Left ventricle myocardium inferior (tissue), 1 donor: ENCODE measurements at regions not wholly inside any gene's neighbourhood (a gene's known extent, or its start where the extent isn't known, plus 50 kb on each side); places are given as distances from the start of the nearest gene placed in this dataset.

Source experiments
- DNase-seq: peaks from one replicate; pipeline ENCODE4 v3.0.0-alpha.2; 2020
- H3K27ac ChIP-seq: fragments of 200-600 bp; replicated peaks from 2 replicates; pipeline ENCODE4 v1.8.0; 2021
- H3K27me3 ChIP-seq: fragments of 200-600 bp; 2 replicates; pipeline ENCODE4 v1.8.0; 2021; ENCODE audit warnings: low read depth
- H3K36me3 ChIP-seq: fragments of 200-600 bp; 2 replicates; pipeline ENCODE4 v1.8.0; 2021
- H3K4me1 ChIP-seq: fragments of 200-600 bp; 2 replicates; pipeline ENCODE4 v1.8.0; 2021
- H3K4me3 ChIP-seq: fragments of 200-600 bp; 2 replicates; pipeline ENCODE4 v1.8.0; 2021; ENCODE audit warnings: mild to moderate bottlenecking, moderate library complexity
- H3K9me3 ChIP-seq: fragments of 200-600 bp; replicated peaks from 2 replicates; pipeline ENCODE4 v1.8.0; 2021
- intact Hi-C: fragments of 100-400 bp; cut with micrococcal nuclease; formaldehyde crosslinking; loops from one replicate; pipeline ENCODE4 v1.11.0; 2022
- TF ChIP-seq, protein P1 (sequence below): fragments of 200-600 bp; IDR thresholded peaks from 2 replicates; pipeline ENCODE4 v1.8.0; 2021; ENCODE audit warnings: antibody characterized with exemption, mild to moderate bottlenecking, borderline replicate concordance
- donor health status: DM: no; HTN: yes; CAD: no; lungs with severe emphysema.

- H3K4me3 ChIP-seq, result no peak overlapping the region
- H3K4me1 ChIP-seq, result no peaks in the 10 kb centered on the region
- no peak for DNase-seq
- no peaks in the 10 kb centered on the region for H3K27me3 ChIP-seq
- TF ChIP-seq, protein P1, sequence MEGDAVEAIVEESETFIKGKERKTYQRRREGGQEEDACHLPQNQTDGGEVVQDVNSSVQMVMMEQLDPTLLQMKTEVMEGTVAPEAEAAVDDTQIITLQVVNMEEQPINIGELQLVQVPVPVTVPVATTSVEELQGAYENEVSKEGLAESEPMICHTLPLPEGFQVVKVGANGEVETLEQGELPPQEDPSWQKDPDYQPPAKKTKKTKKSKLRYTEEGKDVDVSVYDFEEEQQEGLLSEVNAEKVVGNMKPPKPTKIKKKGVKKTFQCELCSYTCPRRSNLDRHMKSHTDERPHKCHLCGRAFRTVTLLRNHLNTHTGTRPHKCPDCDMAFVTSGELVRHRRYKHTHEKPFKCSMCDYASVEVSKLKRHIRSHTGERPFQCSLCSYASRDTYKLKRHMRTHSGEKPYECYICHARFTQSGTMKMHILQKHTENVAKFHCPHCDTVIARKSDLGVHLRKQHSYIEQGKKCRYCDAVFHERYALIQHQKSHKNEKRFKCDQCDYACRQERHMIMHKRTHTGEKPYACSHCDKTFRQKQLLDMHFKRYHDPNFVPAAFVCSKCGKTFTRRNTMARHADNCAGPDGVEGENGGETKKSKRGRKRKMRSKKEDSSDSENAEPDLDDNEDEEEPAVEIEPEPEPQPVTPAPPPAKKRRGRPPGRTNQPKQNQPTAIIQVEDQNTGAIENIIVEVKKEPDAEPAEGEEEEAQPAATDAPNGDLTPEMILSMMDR, result no peak
- no peaks in the 10 kb centered on the region for H3K36me3 ChIP-seq
- intact Hi-C loops, result no loop called here
- no peak overlapping the region for H3K27ac ChIP-seq
- no peaks in the 10 kb centered on the region for H3K9me3 ChIP-seq
Observed at GRCh38 chr10:83367036-83367435, 772.3 kb upstream of the GHITM start.

DNA sequence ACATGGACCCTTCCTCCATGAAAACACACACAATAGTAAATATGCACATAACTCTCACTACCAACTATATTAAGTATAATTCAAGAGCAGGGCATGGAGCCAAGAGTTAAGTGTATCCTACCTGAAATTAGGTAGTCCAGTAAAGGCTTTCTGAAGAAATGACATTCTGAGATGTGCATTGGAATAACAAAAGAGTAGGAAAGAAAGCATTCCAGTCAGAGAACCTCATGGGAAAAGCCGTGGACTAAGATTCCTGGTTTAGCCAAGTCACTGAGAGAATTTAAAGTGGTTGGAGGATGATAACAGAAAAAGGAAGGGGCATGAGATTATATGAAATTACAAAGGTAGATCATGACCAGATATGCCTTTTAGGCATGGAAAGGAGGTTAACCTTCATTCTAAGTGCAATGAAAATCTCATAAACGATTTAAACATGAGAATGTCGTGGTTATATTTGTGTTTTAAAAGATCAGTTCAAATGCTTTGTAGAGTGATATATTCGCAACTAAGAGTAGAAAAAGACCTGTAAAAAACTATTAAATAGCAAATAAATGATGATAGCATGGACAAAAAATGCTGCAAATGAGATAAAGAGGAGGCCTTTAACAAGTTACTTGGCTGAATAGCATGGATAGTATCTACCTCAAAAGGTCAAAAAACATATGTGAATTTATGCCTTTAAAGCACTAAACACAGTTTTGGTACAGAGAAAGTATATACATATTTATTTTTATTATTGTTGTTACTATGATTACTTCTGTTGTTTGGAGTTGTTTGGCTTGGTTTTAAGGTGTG lies 767.4 kb upstream of the GHITM start:
- Histone ChIP-seq H3K27me3 (no peaks in the 10 kb centered on the region), H3K4me1 (no peaks in the 10 kb centered on the region), H3K4me3 (no peak overlapping the region), H3K36me3 (no peaks in the 10 kb centered on the region), H3K27ac (no peak overlapping the region), H3K9me3 (no peaks in the 10 kb centered on the region)
- intact Hi-C loops, result no loop called here
- TF ChIP-seq, protein P1, result no peak
- DNase-seq, result no peak

- intact Hi-C loops, result no loop called here
- Histone ChIP-seq H3K4me1 (no peaks in the 10 kb centered on the region), H3K27ac (no peak overlapping the region), H3K9me3 (no peaks in the 10 kb centered on the region), H3K27me3 (no peaks in the 10 kb centered on the region), H3K36me3 (no peaks in the 10 kb centered on the region), H3K4me3 (no peak overlapping the region)
- TF ChIP-seq, protein P1, result no peak
- DNase-seq, result no peak
Observed at GRCh38 chr10:83372646-83373045, 766.7 kb upstream of the GHITM start.

DNA sequence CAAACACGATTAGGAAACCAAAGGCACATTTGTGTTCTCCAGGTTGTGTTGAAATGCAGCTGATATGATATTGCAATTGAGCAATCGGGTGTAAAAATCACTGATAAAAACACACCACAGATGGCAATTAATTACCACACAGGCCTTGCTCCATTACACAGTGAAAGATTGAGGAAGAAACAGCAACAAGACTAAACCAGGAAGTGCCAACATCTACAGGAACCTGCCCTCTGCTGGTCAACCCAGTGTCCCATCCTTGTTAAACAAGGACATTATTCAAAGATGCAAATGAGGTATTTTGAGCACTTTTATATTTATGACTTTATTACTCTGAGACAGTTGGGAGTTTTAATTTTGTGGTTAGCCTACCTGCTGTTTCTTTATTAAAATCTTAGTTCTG lies 765.6 kb upstream of the GHITM start:
- no peaks in the 10 kb centered on the region for H3K36me3 ChIP-seq
- H3K4me3 ChIP-seq, result no peak overlapping the region
- no peaks in the 10 kb centered on the region for H3K27me3 ChIP-seq
- TF ChIP-seq, protein P1, result peak; percentile 46
- H3K9me3 ChIP-seq, result no peaks in the 10 kb centered on the region
- intact Hi-C loops, result no loop called here
- no peak overlapping the region for H3K27ac ChIP-seq
- no peaks in the 10 kb centered on the region for H3K4me1 ChIP-seq
- no peak for DNase-seq

DNA sequence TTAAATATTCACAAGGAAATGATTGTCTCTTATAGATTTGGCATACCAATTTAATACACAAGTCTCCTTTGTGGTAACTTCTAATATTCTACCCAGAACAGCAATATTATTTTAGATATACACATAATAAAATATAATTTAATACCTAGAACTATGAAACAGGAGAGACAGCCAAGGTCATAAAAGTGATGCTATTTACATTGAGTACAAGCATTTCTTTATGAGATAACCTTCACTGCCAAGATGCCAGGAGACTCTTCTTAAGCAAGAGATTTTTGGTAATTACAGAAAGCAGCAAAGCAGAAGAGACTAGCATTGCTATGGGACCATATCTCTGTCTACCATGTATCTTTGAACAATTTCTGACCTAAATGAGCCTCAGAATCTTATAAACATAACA lies 764.6 kb upstream of the GHITM start:
- Histone ChIP-seq H3K27me3 (no peaks in the 10 kb centered on the region), H3K9me3 (no peaks in the 10 kb centered on the region), H3K27ac (no peak overlapping the region), H3K36me3 (no peaks in the 10 kb centered on the region), H3K4me3 (no peak overlapping the region), H3K4me1 (no peaks in the 10 kb centered on the region)
- intact Hi-C loops, result no loop called here
- TF ChIP-seq, protein P1, result no peak
- no peak for DNase-seq
